ENCODE measurements at regions not wholly inside any gene's neighbourhood (a gene's known extent, or its start where the extent isn't known, plus 50 kb on each side); places are given as distances from the start of the nearest gene placed in this dataset.

- no peak for DNase-seq
- intact Hi-C loops (cut with DNase I; ENCODE audit: low total_unique reads), result no loop called here
- H3K9me3 ChIP-seq, result no peaks in the 10 kb centered on the region
- TF ChIP-seq EP300 (IDR thresholded peaks at IDR 0.05), result no peak
- no peak for TF ChIP-seq POLR2AphosphoS5 (IDR thresholded peaks at IDR 0.05)
- TF ChIP-seq POLR2A (IDR thresholded peaks at IDR 0.05), result no peak
- TF ChIP-seq, protein P1, sequence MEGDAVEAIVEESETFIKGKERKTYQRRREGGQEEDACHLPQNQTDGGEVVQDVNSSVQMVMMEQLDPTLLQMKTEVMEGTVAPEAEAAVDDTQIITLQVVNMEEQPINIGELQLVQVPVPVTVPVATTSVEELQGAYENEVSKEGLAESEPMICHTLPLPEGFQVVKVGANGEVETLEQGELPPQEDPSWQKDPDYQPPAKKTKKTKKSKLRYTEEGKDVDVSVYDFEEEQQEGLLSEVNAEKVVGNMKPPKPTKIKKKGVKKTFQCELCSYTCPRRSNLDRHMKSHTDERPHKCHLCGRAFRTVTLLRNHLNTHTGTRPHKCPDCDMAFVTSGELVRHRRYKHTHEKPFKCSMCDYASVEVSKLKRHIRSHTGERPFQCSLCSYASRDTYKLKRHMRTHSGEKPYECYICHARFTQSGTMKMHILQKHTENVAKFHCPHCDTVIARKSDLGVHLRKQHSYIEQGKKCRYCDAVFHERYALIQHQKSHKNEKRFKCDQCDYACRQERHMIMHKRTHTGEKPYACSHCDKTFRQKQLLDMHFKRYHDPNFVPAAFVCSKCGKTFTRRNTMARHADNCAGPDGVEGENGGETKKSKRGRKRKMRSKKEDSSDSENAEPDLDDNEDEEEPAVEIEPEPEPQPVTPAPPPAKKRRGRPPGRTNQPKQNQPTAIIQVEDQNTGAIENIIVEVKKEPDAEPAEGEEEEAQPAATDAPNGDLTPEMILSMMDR (IDR thresholded peaks at IDR 0.05), result no peak
- H3K27me3 ChIP-seq, result no peaks in the 10 kb centered on the region
- H3K4me1 ChIP-seq, result no peaks in the 10 kb centered on the region
- H3K27ac ChIP-seq, result no peak overlapping the region
- H3K36me3 ChIP-seq, result no peaks in the 10 kb centered on the region
- H3K4me3 ChIP-seq, result no peak overlapping the region
Observed at GRCh38 chr4:176529574-176529973, 209.8 kb downstream of the SPCS3 start.

DNA sequence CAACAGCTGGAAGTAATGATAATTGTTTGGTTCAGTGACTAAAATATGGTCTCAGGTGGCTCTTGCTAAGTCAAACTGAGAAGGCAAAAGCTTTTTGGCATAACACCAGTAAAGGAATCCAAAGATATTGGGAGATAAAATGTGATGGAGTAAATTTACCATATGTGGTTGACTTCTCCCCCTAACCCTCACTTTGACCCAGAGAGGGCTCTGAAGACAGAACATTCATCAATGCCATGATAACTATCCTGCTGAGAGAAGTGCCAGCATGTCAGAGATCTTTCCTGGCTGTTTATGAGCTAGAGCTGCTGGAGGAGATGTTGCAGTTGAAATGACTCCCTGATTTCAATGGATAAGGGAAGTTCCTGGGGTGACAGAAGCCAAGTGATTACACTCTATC is 213.4 kb downstream of the SPCS3 start:
- TF ChIP-seq POLR2A (IDR thresholded peaks at IDR 0.05) (no peak), POLR2AphosphoS5 (IDR thresholded peaks at IDR 0.05) (no peak), EP300 (IDR thresholded peaks at IDR 0.05) (no peak)
- TF ChIP-seq, protein P1 (IDR thresholded peaks at IDR 0.05), result no peak

GRCh38 chr4:176534566-176534965 is 214.8 kb downstream of the SPCS3 start:
- intact Hi-C loops (cut with DNase I; ENCODE audit: low total_unique reads), result no loop called here
- H3K4me3 ChIP-seq, result no peak overlapping the region
- no peaks in the 10 kb centered on the region for H3K9me3 ChIP-seq
- H3K36me3 ChIP-seq, result no peaks in the 10 kb centered on the region
- no peaks in the 10 kb centered on the region for H3K27me3 ChIP-seq
- 57 to 60% (median 58%) methylated on average over 3 of the region's 3 CpGs for WGBS, 5 donors
- TF ChIP-seq POLR2A (IDR thresholded peaks at IDR 0.05) (no peak), POLR2AphosphoS5 (IDR thresholded peaks at IDR 0.05) (no peak), EP300 (IDR thresholded peaks at IDR 0.05) (no peak)
- TF ChIP-seq, protein P1 (IDR thresholded peaks at IDR 0.05), result no peak
- DNase-seq, result no peak
- H3K4me1 ChIP-seq, result no peaks in the 10 kb centered on the region
- no peak overlapping the region for H3K27ac ChIP-seq

More for the DNA sequence above, 213.4 kb downstream of the SPCS3 start:
- intact Hi-C loops (cut with DNase I; ENCODE audit: low total_unique reads), result no loop called here
- Histone ChIP-seq H3K27ac (no peak overlapping the region), H3K4me3 (no peak overlapping the region), H3K4me1 (no peaks in the 10 kb centered on the region), H3K27me3 (no peaks in the 10 kb centered on the region), H3K36me3 (no peaks in the 10 kb centered on the region), H3K9me3 (no peaks in the 10 kb centered on the region)
- no peak for DNase-seq

GRCh38 chr4:176538217-176538925 is 218.6 kb downstream of the SPCS3 start:
- H3K4me3 ChIP-seq, result no peak overlapping the region
- no peak overlapping the region for H3K27ac ChIP-seq
- H3K27me3 ChIP-seq, result no peaks in the 10 kb centered on the region
- H3K9me3 ChIP-seq, result no peaks in the 10 kb centered on the region
- WGBS, 5 donors, result 68 to 79% (median 74%) methylated on average over 4 of the region's 4 CpGs
- H3K4me1 ChIP-seq, result no peaks in the 10 kb centered on the region
- no peaks in the 10 kb centered on the region for H3K36me3 ChIP-seq
- intact Hi-C loops (cut with DNase I; ENCODE audit: low total_unique reads), result no loop called here
- DNase-seq, result no peak
- TF ChIP-seq, protein P1 (IDR thresholded peaks at IDR 0.05), result no peak
- TF ChIP-seq POLR2A (IDR thresholded peaks at IDR 0.05), result no peak
- no peak for TF ChIP-seq EP300 (IDR thresholded peaks at IDR 0.05)
- TF ChIP-seq POLR2AphosphoS5 (IDR thresholded peaks at IDR 0.05), result no peak

All from stomach (tissue), 8 donors.